ENCODE measurements at regions not wholly inside any gene's neighbourhood (a gene's known extent, or its start where the extent isn't known, plus 50 kb on each side); places are given as distances from the start of the nearest gene placed in this dataset.

GRCh38 chr13:44759384-44760360 lies 183.5 kb upstream of the TSC22D1 start:
- Histone ChIP-seq H3K27ac (no peak overlapping the region), H3K9me3 (no peaks in the 10 kb centered on the region), H3K4me1 (peaks cover 0 to 21% (median 7%) of the 10 kb centered on the region in 6 donors), H3K36me3 (no peaks in the 10 kb centered on the region), H3K27me3 (replicated peaks in 1 of 7) (no peaks in the 10 kb centered on the region), H3K4me3 (no peak overlapping the region)
- no peak for DNase-seq
- intact Hi-C loops (cut with DNase I; ENCODE audit: low total_unique reads), result no loop called here
- WGBS, 5 donors, result 76 to 84% (median 77%) methylated on average over 6 of the region's 6 CpGs
- TF ChIP-seq CTCF (IDR thresholded peaks at IDR 0.05 in 8 of 11, conservative IDR thresholded peaks at IDR 0.05 in 3 of 11), result no peak
- TF ChIP-seq POLR2A (IDR thresholded peaks at IDR 0.05), result no peak
- no peak for TF ChIP-seq POLR2AphosphoS5 (IDR thresholded peaks at IDR 0.05)

GRCh38 chr13:44758630-44759383 lies 182.7 kb upstream of the TSC22D1 start:
- WGBS, 5 donors, result 72 to 83% (median 77%) methylated on average over 11 of the region's 11 CpGs
- Histone ChIP-seq H3K4me1 (peaks cover 0 to 14% (median under 1%) of the 10 kb centered on the region in 6 donors), H3K9me3 (no peaks in the 10 kb centered on the region), H3K4me3 (no peak overlapping the region), H3K36me3 (no peaks in the 10 kb centered on the region), H3K27ac (no peak overlapping the region), H3K27me3 (replicated peaks in 1 of 7) (no peaks in the 10 kb centered on the region)
- TF ChIP-seq POLR2AphosphoS5 (IDR thresholded peaks at IDR 0.05) (no peak), POLR2A (IDR thresholded peaks at IDR 0.05) (no peak), CTCF (IDR thresholded peaks at IDR 0.05 in 8 of 11, conservative IDR thresholded peaks at IDR 0.05 in 3 of 11) (no peak)
- intact Hi-C loops (cut with DNase I; ENCODE audit: low total_unique reads), result no loop called here
- DNase-seq, result no peak

- DNase-seq, result no peak
These were observed 181.5 kb upstream of the TSC22D1 start for GRCh38 chr13:44757671-44758070.

More at GRCh38 chr13:44757671-44758070, 181.5 kb upstream of the TSC22D1 start:
- no peaks in the 10 kb centered on the region for H3K27me3 ChIP-seq (replicated peaks in 1 of 7)
- H3K9me3 ChIP-seq, result no peaks in the 10 kb centered on the region
- no peak overlapping the region for H3K27ac ChIP-seq
- intact Hi-C loops (cut with DNase I; ENCODE audit: low total_unique reads), result no loop called here
- no peaks in the 10 kb centered on the region for H3K36me3 ChIP-seq
- 91 to 98% (median 95%) methylated on average over 3 of the region's 3 CpGs for WGBS, 5 donors
- TF ChIP-seq POLR2A (IDR thresholded peaks at IDR 0.05) (no peak), CTCF (IDR thresholded peaks at IDR 0.05 in 8 of 11, conservative IDR thresholded peaks at IDR 0.05 in 3 of 11) (no peak), POLR2AphosphoS5 (IDR thresholded peaks at IDR 0.05) (no peak)
- H3K4me3 ChIP-seq, result no peak overlapping the region
- peaks cover 0 to 11% (median 0%) of the 10 kb centered on the region in 6 donors for H3K4me1 ChIP-seq

Measured in spleen (tissue), 11 donors.